ENCODE measurements at regions not wholly inside any gene's neighbourhood (a gene's known extent, or its start where the extent isn't known, plus 50 kb on each side); places are given as distances from the start of the nearest gene placed in this dataset.

DNA sequence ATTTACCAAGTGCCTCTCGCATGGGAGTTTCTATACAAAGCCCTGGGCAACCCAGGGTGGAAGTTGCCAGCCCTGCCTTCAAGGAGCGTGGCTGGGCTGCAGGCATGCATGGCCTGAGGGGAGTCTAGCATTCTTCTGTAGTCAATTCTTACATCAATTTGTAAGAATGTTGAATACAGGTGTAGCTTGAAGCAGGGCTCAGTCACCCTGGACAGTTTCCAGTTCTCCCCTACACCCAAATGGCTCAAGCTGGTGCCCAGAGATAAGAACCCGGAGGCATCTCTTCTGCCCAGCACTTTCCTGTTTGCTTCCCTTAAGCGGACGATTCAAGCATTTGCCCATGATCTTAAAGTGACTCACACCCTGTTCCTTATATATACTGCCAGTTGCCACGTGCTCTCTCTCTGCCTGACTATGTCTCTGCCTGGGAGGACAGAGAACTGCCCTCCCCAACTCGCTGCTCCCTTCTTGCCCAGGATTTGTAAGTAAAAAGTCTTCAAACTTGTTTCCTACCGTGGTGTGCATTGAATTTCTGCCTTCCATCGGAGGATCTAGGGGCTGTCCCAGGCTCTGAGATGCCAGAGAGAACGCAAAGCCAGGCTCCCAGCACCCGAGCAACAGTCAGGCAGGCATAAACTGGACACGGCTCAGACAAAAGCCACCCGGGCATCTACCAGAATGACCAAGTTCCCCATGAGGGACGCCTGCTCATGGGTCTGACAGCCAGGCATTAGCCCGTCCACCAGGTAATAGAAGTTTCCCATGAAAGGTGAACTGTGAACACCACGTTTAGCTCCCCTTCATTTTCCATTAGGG, 50.9 kb upstream of the AJAP1 start:
- no peak for DNase-seq (ENCODE audit: low read depth, low spot score)

Data from activated naive CD8-positive, alpha-beta T cell treated with anti-CD3 and anti-CD28 coated beads, Interleukin-2, amount 50 U/mL, for 16 hours (primary cell).